IMR-90 (cell line): ENCODE measurements at regions not wholly inside any gene's neighbourhood (a gene's known extent, or its start where the extent isn't known, plus 50 kb on each side); places are given as distances from the start of the nearest gene placed in this dataset.

ENCODE experiments used
- ATAC-seq: fragments of 200-7000 bp; cut with Tn5 transposase; 2 replicates; pipeline ENCODE4 v1.9.1; 2020; ENCODE audit warnings: low read depth, mild to moderate bottlenecking, moderate library complexity
- BruUV-seq: library from RNA; stranded (reverse); fragments of 400-500 nt; replicated peaks from 2 replicates; lab custom pipeline; 2021; lab: Mats Ljungman, UMichigan
- CTCF ChIA-PET: fragments of 300-600 bp; formaldehyde crosslinking; extraction: SDS; loops from one replicate; lab custom pipeline; 2021; ENCODE audit warnings: antibody characterized with exemption; lab: Yijun Ruan, JAX
- POLR2A ChIA-PET: fragments of 300-600 bp; sonication (Branson Sonifier 250); formaldehyde crosslinking; loops from one replicate; lab custom pipeline; 2022; ENCODE audit warnings: antibody characterized with exemption; ENCODE audit not compliant: unreplicated experiment; lab: Charles Lee
- DNase-seq: peaks from one replicate; pipeline ENCODE4 v3.0.0; 2013
- H2AFZ ChIP-seq: replicated peaks from 2 replicates; pipeline ENCODE3; 2013; ENCODE audit warnings: low read length, mild to moderate bottlenecking; ENCODE audit not compliant: poor library complexity
- H2AK5ac ChIP-seq: 2 replicates; pipeline ENCODE4 v1.6.1; 2013; ENCODE audit warnings: low read depth, low read length, inconsistent platforms
- H2AK9ac ChIP-seq: replicated peaks from 2 replicates; pipeline ENCODE3; 2013; ENCODE audit warnings: mild to moderate bottlenecking, low read depth, low read length, moderate library complexity; ENCODE audit not compliant: poor library complexity
- H2BK120ac ChIP-seq: 2 replicates; pipeline ENCODE4 v1.6.1; 2013; ENCODE audit warnings: low read depth, low read length, inconsistent platforms
- H2BK15ac ChIP-seq: 3 replicates; pipeline ENCODE4 v1.6.1; 2013; ENCODE audit warnings: low read depth, low read length, inconsistent platforms
- H2BK20ac ChIP-seq: 2 replicates; pipeline ENCODE4 v1.6.1; 2013; ENCODE audit warnings: low read depth, mild to moderate bottlenecking, inconsistent platforms, low read length, moderate library complexity
- H2BK5ac ChIP-seq: 2 replicates; pipeline ENCODE4 v1.6.1; 2013; ENCODE audit warnings: mild to moderate bottlenecking, low read depth, low read length, inconsistent platforms; ENCODE audit not compliant: poor library complexity, severe bottlenecking
- H3K14ac ChIP-seq: replicated peaks from 2 replicates; pipeline ENCODE4 v1.6.1; 2013; ENCODE audit warnings: low read depth, low read length, inconsistent platforms
- H3K18ac ChIP-seq: 2 replicates; pipeline ENCODE4 v1.6.1; 2013; ENCODE audit warnings: low read depth, low read length, control low read depth
- H3K23ac ChIP-seq: 2 replicates; pipeline ENCODE4 v1.6.1; 2013; ENCODE audit warnings: low read depth, low read length, inconsistent platforms
- H3K27ac ChIP-seq: 2 replicates; pipeline ENCODE4 v1.5.1; 2013; ENCODE audit warnings: mild to moderate bottlenecking, control low read depth, low read length; ENCODE audit not compliant: insufficient read depth
- H3K27me3 ChIP-seq: 2 replicates; pipeline ENCODE4 v1.6.1; 2013; ENCODE audit warnings: low read length; ENCODE audit not compliant: control insufficient read depth, insufficient read depth
- H3K36me3 ChIP-seq: 2 replicates; pipeline ENCODE4 v1.6.1; 2013; ENCODE audit warnings: low read length, mixed read lengths; ENCODE audit not compliant: control insufficient read depth, insufficient read depth
- H3K4ac ChIP-seq: 2 replicates; pipeline ENCODE4 v1.6.1; 2013; ENCODE audit warnings: low read depth, low read length, inconsistent platforms
- H3K4me1 ChIP-seq: 2 replicates; pipeline ENCODE4 v1.6.1; 2013; ENCODE audit warnings: low read length, mixed read lengths; ENCODE audit not compliant: control insufficient read depth, insufficient read depth
- H3K4me2 ChIP-seq: 2 replicates; pipeline ENCODE4 v1.6.1; 2013; ENCODE audit warnings: low read depth, mild to moderate bottlenecking, control low read depth, low read length, moderate library complexity
- H3K4me3 ChIP-seq: 2 replicates; pipeline ENCODE4 v1.5.1; 2013; ENCODE audit warnings: low read depth, mild to moderate bottlenecking, control low read depth, low read length, moderate library complexity; ENCODE audit not compliant: insufficient read depth
- H3K56ac ChIP-seq: 2 replicates; pipeline ENCODE4 v1.6.1; 2013; ENCODE audit warnings: low read length, inconsistent platforms; ENCODE audit not compliant: insufficient read depth; ENCODE audit errors: extremely low read depth
- H3K79me1 ChIP-seq, 2 experiments: 2 replicates each; pipeline ENCODE4 v1.6.1; 2013; ENCODE audit warnings: low read length in 2 of 2, inconsistent platforms in 1 of 2, low read depth in 1 of 2
- H3K9ac ChIP-seq: 2 replicates; pipeline ENCODE4 v1.6.1; 2013; ENCODE audit warnings: low read depth, low read length, control low read depth
- H3K9me1 ChIP-seq: 2 replicates; pipeline ENCODE4 v1.6.1; 2013; ENCODE audit warnings: low read length, inconsistent platforms; ENCODE audit not compliant: insufficient read depth
- H3K9me3 ChIP-seq: 2 replicates; pipeline ENCODE4 v1.6.1; 2013; ENCODE audit warnings: low read length; ENCODE audit not compliant: control insufficient read depth, insufficient read depth
- H4K20me1 ChIP-seq: 2 replicates; pipeline ENCODE4 v1.6.1; 2013; ENCODE audit warnings: low read length, inconsistent platforms; ENCODE audit not compliant: insufficient read depth
- H4K5ac ChIP-seq: 2 replicates; pipeline ENCODE4 v1.6.1; 2013; ENCODE audit warnings: mild to moderate bottlenecking, low read depth, low read length, control low read depth
- H4K8ac ChIP-seq, 2 experiments: 2 replicates each; pipeline ENCODE4 v1.6.1; 2013; ENCODE audit warnings: low read depth in 2 of 2, low read length in 2 of 2, control low read depth in 1 of 2, inconsistent platforms in 1 of 2
- H4K91ac ChIP-seq: 2 replicates; pipeline ENCODE4 v1.6.1; 2013; ENCODE audit warnings: low read depth, low read length, inconsistent platforms; ENCODE audit not compliant: insufficient read depth
- MAFK ChIP-seq: IDR thresholded peaks from 2 replicates; pipeline ENCODE4 v1.6.1; 2012; ENCODE audit warnings: low read depth, low read length, improper control_type of control experiment
- SMC3 ChIP-seq: fragments of 150-350 bp; IDR thresholded peaks from 2 replicates; pipeline ENCODE4 v1.6.1; 2016; ENCODE audit warnings: low read depth, mild to moderate bottlenecking, antibody characterized with exemption, low read length, moderate library complexity
- WGBS, 2 experiments: methylation state at CpG; one replicate each; pipeline versions ENCODE4 v1.1.5 to v1.1.7; 2013; ENCODE audit warnings: missing lambda C conversion rate in 2 of 2; ENCODE audit not compliant: insufficient read length in 1 of 2; ENCODE audit errors: extremely low coverage in 2 of 2; 5-methylcytosine and 5-hydroxymethylcytosine counted together
- dilution Hi-C: fragments of 300-500 bp; cut with HindIII; formaldehyde crosslinking; loops from one replicate; pipeline ENCODE4 v1.14.3; 2018; ENCODE audit warnings: low sequenced_read_pairs; ENCODE audit not compliant: unreplicated experiment
- in situ Hi-C: fragments of 300-500 bp; cut with MboI; formaldehyde crosslinking; loops from 3 replicates; pipeline ENCODE4 v1.14.3; 2019; ENCODE audit warnings: low sequenced_read_pairs, inconsistent platforms, mixed read lengths
- intact Hi-C: fragments of 100-400 bp; cut with micrococcal nuclease; formaldehyde crosslinking; loops from 2 replicates; pipeline ENCODE4 v1.10.0; 2022
- TF ChIP-seq, protein P1 (sequence below): conservative IDR thresholded peaks from 2 replicates; pipeline ENCODE4 v1.5.1; 2012; ENCODE audit warnings: mild to moderate bottlenecking, low read depth, low read length, improper control_type of control experiment

DNA sequence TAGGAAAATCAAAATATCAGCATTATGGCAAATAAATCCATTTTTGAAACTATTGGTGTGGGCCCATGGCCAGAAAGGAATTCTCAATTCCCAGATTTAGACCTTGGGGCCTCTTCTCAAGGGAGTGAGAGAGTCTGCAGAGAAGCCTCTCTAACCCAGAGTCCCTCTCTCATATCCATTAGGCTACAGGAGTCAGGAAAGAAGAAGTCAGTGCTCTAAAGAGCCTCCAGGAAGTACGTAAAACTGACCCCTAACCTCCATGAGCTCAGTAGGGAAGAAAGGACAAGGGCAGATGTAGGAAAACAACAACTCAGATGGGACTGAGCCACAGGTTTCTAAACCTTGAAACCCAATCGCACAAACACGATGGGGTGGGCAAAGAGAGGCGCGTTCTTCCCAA lies 479.9 kb upstream of the TNP1 start:
- intact Hi-C loops: loop anchor here (2.0 to 5.0 kb wide), 6 partner anchors 61 to 645 kb away; partner anchors contain the start of gene IGFBP5
- CTCF ChIA-PET: no interaction called here
- no TSS peak for BruUV-seq

More for the DNA sequence above, 479.9 kb upstream of the TNP1 start:
- Histone ChIP-seq H3K36me3 (no peaks in the 10 kb centered on the region), H3K27ac (peak overlapping the region; percentile 99), H2BK5ac (peak overlapping the region; percentile 98), H2AFZ (no peak overlapping the region), H3K9ac (no peak overlapping the region), H2AK9ac (no peak overlapping the region), H4K91ac (peak overlapping the region; percentile 98), H3K4me3 (no peak overlapping the region), H3K18ac (peak overlapping the region; percentile 100), H3K9me3 (no peaks in the 10 kb centered on the region), H3K4me2 (no peak overlapping the region), H2BK15ac (peak overlapping the region; percentile 98), H4K8ac (peak overlapping the region; percentile 94 to 98), H2AK5ac (peak overlapping the region; percentile 93), H4K5ac (peak overlapping the region; percentile 43), H3K4me1 (peaks cover 12% of the 10 kb centered on the region), H3K79me1 (peaks cover 9 to 17% of the 10 kb centered on the region in 2 experiments; a peak in 2 of 4 replicates), H2BK120ac (peak overlapping the region; percentile 98), H2BK20ac (peak overlapping the region; percentile 99), H3K4ac (peak overlapping the region; percentile 95), H3K56ac (peak overlapping the region; percentile 37; the same call in 1 of the 2 replicates), H3K14ac (peak overlapping the region; percentile 96), H3K9me1 (peaks cover 12% of the 10 kb centered on the region; the same call in 1 of the 2 replicates), H4K20me1 (no peaks in the 10 kb centered on the region), H3K23ac (peak overlapping the region; percentile 74), H3K27me3 (no peaks in the 10 kb centered on the region)
- ATAC-seq: no peak
- TF ChIP-seq, protein P1, sequence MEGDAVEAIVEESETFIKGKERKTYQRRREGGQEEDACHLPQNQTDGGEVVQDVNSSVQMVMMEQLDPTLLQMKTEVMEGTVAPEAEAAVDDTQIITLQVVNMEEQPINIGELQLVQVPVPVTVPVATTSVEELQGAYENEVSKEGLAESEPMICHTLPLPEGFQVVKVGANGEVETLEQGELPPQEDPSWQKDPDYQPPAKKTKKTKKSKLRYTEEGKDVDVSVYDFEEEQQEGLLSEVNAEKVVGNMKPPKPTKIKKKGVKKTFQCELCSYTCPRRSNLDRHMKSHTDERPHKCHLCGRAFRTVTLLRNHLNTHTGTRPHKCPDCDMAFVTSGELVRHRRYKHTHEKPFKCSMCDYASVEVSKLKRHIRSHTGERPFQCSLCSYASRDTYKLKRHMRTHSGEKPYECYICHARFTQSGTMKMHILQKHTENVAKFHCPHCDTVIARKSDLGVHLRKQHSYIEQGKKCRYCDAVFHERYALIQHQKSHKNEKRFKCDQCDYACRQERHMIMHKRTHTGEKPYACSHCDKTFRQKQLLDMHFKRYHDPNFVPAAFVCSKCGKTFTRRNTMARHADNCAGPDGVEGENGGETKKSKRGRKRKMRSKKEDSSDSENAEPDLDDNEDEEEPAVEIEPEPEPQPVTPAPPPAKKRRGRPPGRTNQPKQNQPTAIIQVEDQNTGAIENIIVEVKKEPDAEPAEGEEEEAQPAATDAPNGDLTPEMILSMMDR: no peak
- TF ChIP-seq MAFK (no peak), SMC3 (no peak)
- no CpG with 5 or more reads among the region's 5 CpGs for WGBS, 2 experiments
- in situ Hi-C loops: no loop called here
- no peak for DNase-seq
- POLR2A ChIA-PET: no interaction called here
- dilution Hi-C loops: no loop called here
